Activated CD4-positive, alpha-beta T cell treated with anti-CD3 and anti-CD28 coated beads, Interleukin-2, amount 50 U/mL, for 24 hours (primary cell): ENCODE measurements at regions not wholly inside any gene's neighbourhood (a gene's known extent, or its start where the extent isn't known, plus 50 kb on each side); places are given as distances from the start of the nearest gene placed in this dataset.

Experiments
- DNase-seq, 2 donors: peaks; one replicate each; pipeline ENCODE4 v3.0.0-alpha.2; 2020; ENCODE audit warnings: low read depth in 1 of 2, low spot score in 1 of 2

DNA sequence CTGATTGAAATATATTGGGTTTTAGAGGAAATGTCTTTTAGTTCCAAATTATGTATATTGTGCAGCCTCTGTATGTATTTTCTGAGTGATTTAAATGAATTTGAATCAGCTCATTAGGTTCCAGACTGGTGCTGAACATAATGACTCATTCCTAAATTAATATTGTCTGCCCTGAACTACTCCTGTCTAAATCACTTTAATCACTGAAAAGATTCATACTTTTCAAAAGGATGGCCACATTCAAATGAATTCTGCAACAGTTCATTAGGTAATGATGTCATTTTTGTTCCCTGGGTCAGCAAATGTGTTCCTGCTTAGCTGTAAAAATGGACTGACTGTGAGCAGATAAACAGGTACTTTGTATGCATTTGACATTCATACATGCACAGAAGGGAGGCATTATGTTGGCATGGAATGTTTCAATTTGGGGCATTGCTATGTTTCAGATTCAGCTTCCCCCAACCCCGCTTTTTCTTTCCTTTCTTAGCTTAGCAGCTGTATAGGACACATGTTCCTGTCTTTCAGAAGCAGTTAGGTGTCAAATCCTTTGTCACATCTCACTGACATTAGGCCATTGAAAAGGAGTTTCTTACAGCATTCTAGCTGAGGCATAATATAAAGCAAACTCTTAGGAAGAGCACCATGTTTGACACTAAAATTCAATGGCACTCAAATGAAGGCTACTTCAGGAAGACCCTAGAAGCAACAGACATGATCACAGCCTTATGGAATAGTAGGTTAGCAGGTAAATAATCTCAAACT, 318.5 kb upstream of the ARPP21 start:
- DNase-seq: no peak

DNA sequence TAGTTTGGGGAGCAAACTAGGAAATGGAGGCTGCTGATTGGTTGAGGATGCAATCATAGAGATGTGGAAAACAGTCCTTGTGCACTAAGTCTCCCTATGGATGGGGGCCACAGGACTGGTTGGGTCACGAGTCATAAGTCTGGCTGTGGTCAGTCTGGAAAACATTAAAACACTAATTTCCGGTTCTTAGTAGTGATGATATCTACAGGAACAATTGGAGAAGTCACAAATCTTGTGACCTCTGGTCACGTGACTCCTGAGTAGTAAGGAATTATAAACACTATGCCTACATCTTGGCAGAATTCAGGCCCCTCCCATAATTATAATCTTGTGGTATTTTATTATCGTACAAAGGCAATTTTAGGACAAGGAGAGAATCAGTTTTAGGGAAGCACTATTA, 317.3 kb upstream of the ARPP21 start:
- no peak for DNase-seq

DNA sequence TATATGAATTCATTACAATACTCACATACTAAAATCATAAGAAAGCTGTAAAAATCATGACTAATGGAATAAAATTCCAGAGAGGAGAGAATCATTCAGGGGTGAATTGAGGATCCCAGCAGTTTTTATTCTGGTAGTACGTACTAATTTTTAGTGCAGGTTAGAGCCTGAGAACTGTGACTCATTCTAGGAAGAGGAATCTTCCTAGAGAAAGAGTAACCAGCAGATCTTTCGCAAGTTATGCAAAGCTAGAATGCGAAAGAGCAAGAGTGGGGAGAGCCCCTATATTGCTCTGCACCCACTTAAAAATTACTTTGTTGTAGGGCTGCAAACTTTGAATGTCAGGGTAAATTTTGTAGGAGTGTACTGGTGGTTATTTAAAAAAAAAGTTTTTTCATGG, 303.6 kb upstream of the ARPP21 start:
- DNase-seq: no peak

DNA sequence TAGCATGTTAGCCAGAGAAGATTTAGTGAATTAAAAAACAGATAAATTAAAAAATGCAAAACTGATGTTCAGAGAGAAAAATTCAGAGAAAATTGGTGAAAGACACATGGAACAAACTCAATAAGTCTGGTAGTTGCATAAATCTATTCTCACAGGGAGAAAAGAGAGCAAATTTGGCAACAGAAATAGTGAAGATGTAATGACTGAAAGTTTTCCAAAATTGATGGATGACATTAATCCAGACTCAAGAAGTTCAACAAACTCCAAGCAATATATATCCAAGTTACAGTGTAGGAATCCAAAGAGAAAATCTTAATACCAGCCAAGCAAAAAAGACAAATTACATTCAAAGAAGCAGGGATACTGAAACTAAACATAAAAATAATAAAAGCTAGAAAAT, 302.7 kb upstream of the ARPP21 start:
- no peak for DNase-seq

DNA sequence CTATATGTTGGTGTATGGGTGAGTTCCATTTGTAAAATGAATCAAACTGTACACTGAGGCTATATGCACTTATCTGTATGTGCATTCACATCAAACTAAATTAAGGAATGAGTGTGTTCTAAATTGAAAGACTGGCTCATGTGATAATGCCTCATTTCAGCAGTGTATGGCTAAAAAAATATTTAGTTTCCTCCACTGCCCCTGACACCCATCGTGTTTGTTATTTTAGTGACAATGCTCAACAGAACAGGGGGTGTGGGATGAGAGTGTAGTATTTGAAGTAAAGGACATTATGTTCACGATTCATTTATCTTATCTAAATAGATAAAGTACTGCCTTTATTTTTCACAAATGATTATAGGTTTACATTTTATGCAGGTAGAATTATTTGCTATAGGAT, 301.1 kb upstream of the ARPP21 start:
- no peak for DNase-seq

DNA sequence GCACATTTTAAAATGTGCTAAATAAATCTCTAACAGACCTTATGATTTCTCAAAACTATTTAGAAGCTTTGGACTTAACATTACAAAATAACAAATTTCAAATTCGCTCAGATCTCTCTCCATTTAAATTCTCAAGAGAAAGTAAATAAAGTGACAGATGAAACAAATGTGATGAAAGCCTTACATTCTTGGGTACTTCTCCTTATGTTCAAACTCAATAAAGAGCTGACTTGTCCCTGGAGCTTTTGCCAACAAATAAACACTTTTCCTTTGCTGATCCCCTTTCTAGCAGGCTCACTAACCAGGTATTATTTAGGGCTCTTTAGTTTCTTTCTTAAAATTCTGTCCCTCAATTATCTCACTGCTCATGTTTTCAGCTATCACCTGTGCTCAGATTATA, 259.1 kb upstream of the ARPP21 start:
- DNase-seq: no peak

DNA sequence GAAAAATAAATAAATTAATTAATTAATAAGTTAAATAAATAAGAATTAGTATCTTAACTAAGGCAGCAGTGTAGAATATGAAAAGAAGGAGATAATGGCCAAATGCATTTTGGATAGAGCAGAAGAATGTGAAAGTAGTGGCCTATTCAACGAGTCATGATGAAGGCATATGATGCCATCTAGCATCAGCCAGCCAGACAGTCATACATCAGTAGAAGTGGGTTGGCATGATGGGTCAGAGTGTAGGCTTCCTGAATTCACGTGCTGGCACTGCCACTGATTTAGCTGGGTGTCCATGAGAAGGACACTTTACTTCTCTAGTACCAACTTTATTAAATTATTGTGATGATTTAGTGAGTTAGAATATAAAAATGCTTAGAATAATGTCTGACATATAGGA, 256.1 kb upstream of the ARPP21 start:
- no peak for DNase-seq

DNA sequence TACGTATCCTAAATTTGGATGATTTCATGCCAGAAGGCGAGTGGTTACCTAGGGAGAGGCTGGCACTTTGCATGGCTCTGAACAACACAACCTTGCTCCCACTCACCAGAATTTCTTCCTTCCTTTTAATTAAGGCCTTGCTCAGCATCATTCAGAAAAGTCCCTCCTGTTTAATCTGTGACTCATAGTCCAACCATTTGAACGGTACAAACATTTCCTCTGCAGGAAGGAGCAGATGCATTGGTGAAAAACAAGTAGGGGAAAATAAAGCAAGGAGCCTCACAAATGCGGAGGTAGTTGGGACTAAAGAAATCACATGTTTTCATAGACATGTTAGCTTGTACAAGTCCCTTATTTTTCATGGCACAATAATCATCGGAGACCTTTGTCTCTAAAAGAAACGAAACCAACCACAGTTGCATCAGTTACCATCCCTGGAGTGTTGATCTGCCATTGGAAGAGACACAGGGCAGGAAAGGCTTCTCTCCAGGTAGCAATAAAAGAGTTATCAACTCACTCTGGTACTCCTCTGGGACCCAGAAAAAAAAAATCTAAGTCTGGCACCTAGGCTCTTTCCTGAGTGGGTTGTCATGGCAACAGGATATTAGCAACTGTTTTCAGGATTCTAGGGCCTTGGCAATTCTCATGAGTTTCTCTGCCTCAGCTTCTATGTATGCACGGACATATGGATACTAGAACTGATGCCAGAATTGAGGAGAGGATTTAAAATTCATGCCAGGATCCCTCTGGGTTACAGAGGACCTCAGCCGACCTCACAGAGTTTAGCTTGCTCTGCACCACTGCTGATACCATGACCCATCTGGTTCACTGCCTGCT, 255.4 kb upstream of the ARPP21 start:
- no peak for DNase-seq

DNA sequence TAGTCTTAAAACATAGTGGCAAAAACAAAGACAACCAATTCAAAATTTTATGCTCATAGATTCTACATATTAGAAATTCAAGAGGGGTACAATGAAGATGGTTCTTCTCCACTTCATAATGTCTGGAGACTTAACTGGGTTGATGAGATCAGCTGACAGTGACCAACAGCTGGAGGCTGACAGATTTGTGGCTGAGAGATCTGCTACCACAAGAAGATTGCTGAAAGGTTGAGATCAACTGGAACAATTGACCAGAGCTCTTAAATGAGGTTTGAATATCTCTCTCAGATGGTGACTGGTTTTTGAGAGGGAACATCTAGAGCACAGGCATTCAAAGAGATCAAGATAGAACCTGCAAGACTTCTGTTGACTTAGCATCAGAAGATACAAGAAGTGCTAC, 254.1 kb upstream of the ARPP21 start:
- DNase-seq: no peak

DNA sequence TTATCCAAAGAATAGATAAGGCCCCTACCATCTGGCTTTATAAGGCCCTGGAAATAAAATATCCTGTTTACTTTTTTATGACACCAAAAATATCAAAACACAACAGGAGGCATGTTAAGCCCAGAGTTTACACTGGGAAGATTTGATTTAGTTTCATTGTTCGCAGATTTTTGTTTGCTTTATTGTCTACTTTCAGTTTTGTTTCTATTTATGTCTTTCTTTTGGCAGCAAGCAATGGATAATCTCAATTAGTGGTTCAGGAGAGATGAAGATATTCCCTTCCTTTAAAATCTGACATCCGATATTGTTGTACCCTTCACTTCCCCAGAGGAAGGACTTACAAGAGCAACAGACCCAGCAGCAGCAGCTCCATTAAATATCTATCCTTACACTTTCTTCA, 249.4 kb upstream of the ARPP21 start:
- no peak for DNase-seq

DNA sequence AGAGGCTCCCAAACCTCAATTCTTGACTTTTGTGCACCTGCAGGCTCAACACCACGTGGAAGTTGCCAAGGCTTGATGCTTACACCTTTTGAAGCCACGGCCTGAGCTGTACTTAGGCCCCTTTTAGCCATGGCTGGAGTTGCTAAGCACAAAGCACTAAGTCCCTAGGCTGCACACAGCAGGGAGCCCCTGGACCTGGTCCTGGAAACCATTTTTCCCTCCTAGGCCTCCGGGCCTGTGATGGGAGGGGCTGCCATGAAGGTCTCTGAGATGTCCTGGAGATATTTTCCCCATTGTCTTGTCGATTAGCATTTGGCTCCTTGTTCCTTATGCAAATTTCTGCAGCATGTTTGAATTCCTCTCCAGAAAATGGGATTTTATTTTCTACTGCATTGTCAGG, 247.1 kb upstream of the ARPP21 start:
- DNase-seq: no peak

DNA sequence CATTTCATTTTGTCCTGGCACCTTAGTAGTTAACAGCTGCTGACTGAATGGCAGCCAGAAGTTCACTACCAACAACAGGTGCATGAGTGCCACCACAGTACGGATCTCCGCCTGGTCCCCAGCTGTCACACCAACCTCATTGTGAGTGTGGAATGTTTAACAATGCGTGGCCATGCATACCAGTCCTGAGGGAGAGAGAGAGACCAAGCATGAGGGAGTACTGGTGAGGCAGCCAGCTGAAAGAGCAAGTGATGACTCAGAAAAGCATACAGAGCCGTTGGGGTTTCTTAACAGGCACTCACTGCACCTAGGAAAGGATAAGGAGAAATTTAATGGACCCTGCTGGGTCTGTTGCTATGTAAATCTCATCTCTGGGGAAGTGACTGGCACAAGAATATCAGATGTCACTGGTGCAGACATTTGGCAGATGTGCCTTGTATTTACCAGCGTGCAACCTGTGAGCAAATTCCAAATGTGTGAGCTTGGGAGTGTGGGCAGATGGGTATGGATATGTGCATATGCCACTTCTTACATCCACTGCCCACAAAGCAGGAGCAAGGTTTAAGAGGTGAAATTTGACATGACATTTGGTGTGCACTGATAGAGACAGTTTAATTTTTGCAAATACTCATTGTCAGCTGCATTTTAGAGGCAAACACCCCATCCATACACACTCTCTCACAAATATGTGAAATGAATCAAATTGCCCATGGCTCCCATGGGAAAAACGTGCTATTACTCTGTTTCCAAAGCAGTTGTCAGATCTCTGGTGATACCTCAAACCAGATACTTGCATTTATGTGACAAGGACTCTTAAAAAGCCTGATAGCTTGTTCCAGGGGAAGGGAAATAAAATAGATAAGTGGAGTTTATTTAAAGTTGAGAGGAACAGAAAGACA, 245.2 kb upstream of the ARPP21 start:
- no peak for DNase-seq

DNA sequence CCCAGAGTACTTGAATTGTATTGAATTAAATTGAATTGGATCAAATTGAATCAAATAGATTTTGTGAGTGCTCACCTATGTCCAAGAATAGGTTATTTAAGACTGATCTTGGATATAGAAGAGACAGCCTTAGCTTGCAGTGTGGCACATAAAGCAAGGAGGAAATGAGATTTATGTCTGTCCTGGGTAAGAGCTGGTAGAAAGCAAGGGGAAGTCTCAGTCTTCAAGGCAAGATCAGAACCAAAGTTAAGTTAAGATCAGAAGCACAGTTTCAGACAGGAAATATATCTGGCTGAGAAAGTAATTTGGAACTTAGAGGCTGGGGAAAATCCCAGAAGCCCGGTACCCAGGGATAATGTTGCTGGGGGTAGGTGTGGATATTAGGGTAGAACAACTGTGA, 244.4 kb upstream of the ARPP21 start:
- DNase-seq: no peak

DNA sequence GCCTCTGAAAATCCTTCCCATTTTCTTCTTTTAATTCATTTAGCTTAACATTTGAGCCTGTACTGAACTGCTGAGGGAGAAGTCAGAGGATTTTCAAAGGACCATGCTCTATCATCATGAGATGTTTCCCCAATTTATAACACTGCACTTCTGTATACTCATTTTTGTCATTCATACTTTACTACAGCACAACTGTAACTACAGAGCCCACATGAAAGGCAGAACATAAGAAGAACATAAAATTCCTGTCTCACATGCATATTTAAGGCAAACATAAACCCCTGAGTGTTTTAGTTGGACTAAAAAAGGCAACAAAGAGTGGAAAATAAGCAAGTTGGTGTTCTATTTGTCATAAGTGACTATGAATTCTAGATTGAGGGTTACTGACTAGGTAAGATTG, 237.7 kb upstream of the ARPP21 start:
- DNase-seq: no peak

DNA sequence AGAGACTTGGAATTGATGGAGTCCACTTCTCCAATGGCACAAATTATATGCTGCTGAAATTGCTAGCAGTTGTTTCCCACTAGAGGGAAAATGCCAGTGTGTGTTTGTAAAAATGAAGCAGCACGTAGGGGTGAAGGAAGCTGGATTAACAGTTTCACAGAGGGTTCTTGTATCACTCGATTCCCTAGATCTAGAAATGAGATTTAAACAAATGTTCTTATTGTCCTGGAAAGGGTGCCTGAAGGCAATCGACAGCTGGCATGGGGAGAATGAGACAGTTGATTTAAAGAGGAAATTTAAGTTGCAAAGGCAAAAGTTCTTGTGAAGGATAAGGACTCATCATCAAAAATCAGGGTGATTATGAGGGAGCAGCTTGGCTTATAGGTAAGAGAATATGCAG, 234.8 kb upstream of the ARPP21 start:
- no peak for DNase-seq

DNA sequence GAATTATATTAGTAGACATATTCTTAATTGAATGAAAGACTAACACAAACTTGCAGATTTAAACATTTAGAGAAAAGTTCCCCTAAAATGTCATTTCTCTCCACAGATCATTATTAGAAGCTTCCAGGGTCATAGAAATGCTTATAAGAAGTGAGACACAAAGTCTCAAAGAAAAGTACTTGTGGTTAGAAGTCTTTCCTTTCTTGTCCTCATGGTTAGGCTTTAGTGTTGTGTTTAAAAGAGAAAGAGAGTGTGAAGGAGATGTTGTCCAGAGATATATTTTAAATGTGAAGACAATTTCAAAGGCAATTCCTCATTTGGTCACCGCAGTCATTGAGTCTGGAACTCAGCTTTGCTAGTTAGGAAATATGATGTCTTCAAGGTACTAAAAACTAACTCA, 230.4 kb upstream of the ARPP21 start:
- no peak for DNase-seq

DNA sequence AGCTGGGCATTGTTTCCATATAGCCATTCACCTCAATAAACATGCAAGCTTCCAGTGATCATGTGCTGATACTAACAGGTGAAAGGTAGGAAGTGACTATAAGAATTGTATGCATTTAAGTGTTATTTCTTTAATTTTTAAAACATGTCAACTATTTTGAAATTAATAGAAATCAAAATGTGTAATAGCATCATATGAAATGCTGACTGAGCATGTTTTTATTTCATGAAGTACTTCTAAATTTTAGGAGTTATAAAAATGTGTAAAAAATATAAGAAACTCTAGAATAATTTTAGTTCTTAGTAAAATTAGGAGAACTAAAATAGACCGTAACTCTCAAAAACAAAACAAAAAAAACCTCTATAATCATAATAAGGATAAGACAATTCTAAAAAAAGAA, 229.3 kb upstream of the ARPP21 start:
- DNase-seq: no peak

DNA sequence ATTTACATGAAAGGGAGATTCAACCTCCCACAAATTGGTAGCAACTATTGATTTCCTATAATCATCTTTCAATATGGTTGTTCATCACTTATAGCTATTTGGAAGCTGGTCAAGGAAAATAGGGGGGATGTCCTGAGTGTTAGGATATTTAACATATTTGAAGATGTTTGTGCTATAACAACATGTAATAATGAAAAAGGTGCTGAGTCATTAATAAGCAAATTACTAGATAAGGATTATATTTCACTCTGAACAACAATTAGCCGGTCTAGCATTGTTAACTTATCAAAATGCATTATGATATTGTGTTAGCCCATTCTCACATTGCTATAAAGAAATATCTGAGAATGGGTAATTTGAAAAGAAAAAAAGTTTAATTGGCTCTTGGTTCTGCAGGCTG, 225.8 kb upstream of the ARPP21 start:
- DNase-seq: no peak

DNA sequence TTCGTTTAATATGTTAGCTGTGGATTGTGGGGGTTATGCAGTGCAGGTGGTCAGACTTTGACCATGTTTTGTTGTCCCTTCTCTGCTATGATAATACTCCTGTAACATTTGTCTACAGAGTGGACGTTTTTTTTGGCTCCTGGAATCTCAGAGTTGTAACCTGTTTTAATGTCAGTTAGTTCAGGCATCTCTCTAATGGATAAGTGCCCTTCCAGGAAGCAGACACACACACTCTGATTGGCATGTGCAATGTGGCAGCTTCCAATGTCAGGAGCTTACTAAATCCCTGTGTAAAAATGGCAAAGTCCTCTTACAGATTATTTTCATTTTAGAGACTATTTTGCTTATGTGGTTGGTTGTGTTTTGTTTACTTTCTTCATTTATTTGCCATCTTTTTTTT, 222.2 kb upstream of the ARPP21 start:
- DNase-seq: no peak

DNA sequence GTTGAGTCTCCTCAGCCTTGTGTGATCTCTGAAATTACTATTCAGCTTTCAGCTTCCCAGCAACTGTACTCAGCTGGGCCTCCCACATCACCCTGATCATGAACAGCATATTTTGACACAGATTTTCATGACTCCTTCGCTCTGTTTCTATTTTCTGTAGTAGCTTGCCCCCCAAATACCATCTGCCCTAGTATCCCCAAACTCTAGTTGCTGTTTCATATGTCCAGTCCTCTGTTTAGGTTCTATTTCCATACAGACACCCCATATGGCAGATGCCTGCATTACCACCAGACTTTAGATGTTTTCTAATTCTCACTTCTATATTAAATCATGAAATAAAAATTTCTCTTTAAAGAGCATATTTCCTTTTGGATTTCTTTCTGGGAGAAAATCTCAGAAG, 217.2 kb upstream of the ARPP21 start:
- DNase-seq: no peak

DNA sequence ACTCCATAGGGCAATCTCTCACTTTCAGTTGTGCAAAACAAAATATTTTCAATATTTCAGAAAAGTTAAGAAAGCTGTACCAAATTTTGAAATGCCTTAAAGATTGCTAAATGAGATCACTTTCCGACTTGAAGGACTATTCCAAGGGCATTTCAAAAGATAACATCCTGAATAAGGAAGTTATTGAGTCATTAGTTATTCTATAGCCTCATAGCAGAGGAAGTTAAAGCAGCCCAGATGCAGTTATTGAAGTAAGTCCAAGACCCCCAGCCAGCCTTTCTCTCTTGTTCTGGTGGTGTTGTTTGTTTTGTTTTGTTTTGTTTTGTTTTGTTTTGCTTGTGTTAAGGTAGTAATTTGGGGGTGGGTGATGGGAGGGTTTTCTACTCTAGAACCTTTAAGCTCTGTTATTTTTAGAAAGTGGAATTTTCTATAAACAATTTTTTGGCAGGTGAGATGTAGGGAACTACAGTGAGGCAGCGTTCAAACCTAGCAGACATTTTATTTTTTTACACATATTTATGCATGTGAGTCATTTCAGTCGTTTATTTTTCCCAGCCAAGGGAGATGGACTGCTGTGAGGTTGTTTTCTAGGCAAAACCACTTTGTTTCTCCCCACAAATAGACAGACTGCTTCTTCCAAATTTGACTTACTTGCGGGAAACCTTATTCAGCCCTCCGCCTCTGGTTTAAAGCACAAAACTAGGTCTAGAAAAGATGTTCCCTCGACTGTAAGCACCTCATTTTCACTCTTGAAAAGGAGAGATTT, 216.3 kb upstream of the ARPP21 start:
- DNase-seq: no peak
